Neural cell (in vitro differentiated cells): ENCODE measurements at regions not wholly inside any gene's neighbourhood (a gene's known extent, or its start where the extent isn't known, plus 50 kb on each side); places are given as distances from the start of the nearest gene placed in this dataset.

ENCODE experiments used
- EP300 ChIP-seq: fragments of 450-650 bp; conservative IDR thresholded peaks from 2 replicates; pipeline ENCODE4 v1.6.1; 2014; ENCODE audit warnings: antibody characterized with exemption, mild to moderate bottlenecking, moderate library complexity; ENCODE audit not compliant: poor library complexity, severe bottlenecking
- EZH2 ChIP-seq: fragments of 200-600, 300-800 bp; shearing (Covaris generic), sonication (generic); IDR thresholded peaks from 2 replicates; pipeline ENCODE4 v1.6.1; 2014; ENCODE audit warnings: antibody characterized with exemption, low read length, borderline replicate concordance, mild to moderate bottlenecking; ENCODE audit not compliant: insufficient read depth, poor library complexity, severe bottlenecking
- MXI1 ChIP-seq: fragments of 450-650 bp; conservative IDR thresholded peaks from 2 replicates; pipeline ENCODE4 v1.6.1; 2014; ENCODE audit warnings: antibody characterized with exemption, mild to moderate bottlenecking; ENCODE audit not compliant: poor library complexity, severe bottlenecking
- RAD21 ChIP-seq: fragments of 450-650 bp; conservative IDR thresholded peaks from 2 replicates; pipeline ENCODE4 v1.6.1; 2014; ENCODE audit warnings: antibody characterized with exemption, mild to moderate bottlenecking, moderate library complexity
- SMC3 ChIP-seq: fragments of 450-650 bp; conservative IDR thresholded peaks from 2 replicates; pipeline ENCODE4 v1.6.1; 2014; ENCODE audit warnings: antibody characterized with exemption, mild to moderate bottlenecking, moderate library complexity; ENCODE audit not compliant: poor library complexity
- TAF1 ChIP-seq: IDR thresholded peaks from 2 replicates; pipeline ENCODE4 v1.6.1; 2012; ENCODE audit warnings: low read depth
- TF ChIP-seq, protein P1 (sequence below): fragments of 450-650 bp; IDR thresholded peaks from 2 replicates; pipeline ENCODE4 v1.5.1; 2014; ENCODE audit warnings: antibody characterized with exemption, mild to moderate bottlenecking, moderate library complexity; ENCODE audit not compliant: poor library complexity, severe bottlenecking

DNA sequence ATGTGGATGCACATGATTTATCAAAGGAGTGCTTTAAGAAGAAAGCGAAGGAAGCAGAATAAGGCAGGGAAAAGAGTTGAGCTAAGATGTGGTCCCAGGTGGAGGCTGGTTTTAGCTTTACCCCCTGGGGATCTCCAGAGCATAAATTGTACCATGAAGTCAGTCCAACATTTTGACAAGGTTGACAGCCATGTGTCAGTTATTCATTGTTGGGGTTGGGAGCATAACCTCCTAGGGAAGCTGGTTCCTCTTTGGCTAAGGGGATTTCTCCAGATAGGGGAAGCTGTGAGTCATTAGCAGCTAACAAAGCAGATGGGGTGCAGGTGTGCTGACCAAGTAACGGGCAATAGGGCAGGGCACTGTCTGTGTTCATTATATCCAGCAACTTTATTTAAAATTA lies 123.7 kb upstream of the IGSF10 start:
- TF ChIP-seq EZH2 = no peak
- TF ChIP-seq, protein P1, sequence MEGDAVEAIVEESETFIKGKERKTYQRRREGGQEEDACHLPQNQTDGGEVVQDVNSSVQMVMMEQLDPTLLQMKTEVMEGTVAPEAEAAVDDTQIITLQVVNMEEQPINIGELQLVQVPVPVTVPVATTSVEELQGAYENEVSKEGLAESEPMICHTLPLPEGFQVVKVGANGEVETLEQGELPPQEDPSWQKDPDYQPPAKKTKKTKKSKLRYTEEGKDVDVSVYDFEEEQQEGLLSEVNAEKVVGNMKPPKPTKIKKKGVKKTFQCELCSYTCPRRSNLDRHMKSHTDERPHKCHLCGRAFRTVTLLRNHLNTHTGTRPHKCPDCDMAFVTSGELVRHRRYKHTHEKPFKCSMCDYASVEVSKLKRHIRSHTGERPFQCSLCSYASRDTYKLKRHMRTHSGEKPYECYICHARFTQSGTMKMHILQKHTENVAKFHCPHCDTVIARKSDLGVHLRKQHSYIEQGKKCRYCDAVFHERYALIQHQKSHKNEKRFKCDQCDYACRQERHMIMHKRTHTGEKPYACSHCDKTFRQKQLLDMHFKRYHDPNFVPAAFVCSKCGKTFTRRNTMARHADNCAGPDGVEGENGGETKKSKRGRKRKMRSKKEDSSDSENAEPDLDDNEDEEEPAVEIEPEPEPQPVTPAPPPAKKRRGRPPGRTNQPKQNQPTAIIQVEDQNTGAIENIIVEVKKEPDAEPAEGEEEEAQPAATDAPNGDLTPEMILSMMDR = no peak
- TF ChIP-seq SMC3 = no peak
- no peak for TF ChIP-seq MXI1
- TF ChIP-seq EP300 = peak; percentile 63
- TF ChIP-seq TAF1 = no peak
- TF ChIP-seq RAD21 = no peak
